Spleen (tissue), 7 donors: ENCODE measurements at regions not wholly inside any gene's neighbourhood (a gene's known extent, or its start where the extent isn't known, plus 50 kb on each side); places are given as distances from the start of the nearest gene placed in this dataset.

Source experiments
- POLR2A ChIP-seq, 3 donors: fragments of 450-650 bp; IDR thresholded peaks; one replicate each; pipeline ENCODE4 v1.5.1; 2017; ENCODE audit warnings: antibody characterized with exemption in 3 of 3, mild to moderate bottlenecking in 1 of 3
- TF ChIP-seq, protein P1 (sequence below), 11 experiments: fragments of 200-600 bp in 7 of 11; fragments of 450-650 bp in 4 of 11; sonication (generic) in 4 of 11; IDR thresholded peaks in 8 of 11; conservative IDR thresholded peaks in 3 of 11; 1 replicate in 7 of 11; 2 replicates in 4 of 11; pipeline versions ENCODE4 v1.4.0 to v1.8.0; 2016 to 2021; ENCODE audit warnings: antibody characterized with exemption in 11 of 11, inconsistent platforms in 4 of 11, mild to moderate bottlenecking in 1 of 11
- donor health status: DM: no; HTN: no; CAD: no; lungs with moderate emphysema.
- donor health status: DM: no; HTN: no; CAD: no.
- donor health status: DM: no; HTN: no; CAD: no.

DNA sequence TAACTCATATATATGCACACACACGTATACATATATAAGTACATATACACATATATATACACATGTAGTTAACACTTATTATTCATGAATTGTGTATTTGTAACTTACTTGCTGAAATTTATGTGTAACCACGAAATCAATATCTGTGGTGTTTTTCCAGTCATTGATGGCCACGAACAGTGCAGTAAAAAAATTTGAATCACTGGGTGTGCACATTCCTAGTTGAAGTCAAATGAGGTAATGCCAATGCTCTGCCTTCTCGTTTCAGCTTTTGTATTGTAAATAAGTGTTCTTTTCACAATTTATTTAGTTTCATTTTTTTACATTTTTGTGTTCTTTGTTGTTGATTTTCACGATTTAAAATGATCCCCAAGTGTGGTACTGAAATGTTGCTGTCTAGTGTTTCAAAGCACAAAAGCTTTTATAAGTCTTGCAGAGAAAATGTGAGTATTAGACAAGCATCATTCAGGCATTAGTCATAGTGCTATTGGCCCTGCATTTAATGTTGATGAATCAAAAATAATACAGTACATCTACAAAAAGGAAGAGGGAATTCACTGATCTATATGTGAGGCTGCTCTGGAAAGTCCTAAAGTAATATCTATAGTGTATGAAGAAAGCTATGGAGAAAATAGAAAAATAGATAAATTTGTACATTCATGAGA lies 419.0 kb downstream of the DSC3 start:
- no peak for TF ChIP-seq POLR2A (IDR thresholded peaks at IDR 0.05)
- TF ChIP-seq, protein P1, sequence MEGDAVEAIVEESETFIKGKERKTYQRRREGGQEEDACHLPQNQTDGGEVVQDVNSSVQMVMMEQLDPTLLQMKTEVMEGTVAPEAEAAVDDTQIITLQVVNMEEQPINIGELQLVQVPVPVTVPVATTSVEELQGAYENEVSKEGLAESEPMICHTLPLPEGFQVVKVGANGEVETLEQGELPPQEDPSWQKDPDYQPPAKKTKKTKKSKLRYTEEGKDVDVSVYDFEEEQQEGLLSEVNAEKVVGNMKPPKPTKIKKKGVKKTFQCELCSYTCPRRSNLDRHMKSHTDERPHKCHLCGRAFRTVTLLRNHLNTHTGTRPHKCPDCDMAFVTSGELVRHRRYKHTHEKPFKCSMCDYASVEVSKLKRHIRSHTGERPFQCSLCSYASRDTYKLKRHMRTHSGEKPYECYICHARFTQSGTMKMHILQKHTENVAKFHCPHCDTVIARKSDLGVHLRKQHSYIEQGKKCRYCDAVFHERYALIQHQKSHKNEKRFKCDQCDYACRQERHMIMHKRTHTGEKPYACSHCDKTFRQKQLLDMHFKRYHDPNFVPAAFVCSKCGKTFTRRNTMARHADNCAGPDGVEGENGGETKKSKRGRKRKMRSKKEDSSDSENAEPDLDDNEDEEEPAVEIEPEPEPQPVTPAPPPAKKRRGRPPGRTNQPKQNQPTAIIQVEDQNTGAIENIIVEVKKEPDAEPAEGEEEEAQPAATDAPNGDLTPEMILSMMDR (IDR thresholded peaks at IDR 0.05 in 8 of 11, conservative IDR thresholded peaks at IDR 0.05 in 3 of 11) = no peak
